ENCODE measurements at regions not wholly inside any gene's neighbourhood (a gene's known extent, or its start where the extent isn't known, plus 50 kb on each side); places are given as distances from the start of the nearest gene placed in this dataset.

DNA sequence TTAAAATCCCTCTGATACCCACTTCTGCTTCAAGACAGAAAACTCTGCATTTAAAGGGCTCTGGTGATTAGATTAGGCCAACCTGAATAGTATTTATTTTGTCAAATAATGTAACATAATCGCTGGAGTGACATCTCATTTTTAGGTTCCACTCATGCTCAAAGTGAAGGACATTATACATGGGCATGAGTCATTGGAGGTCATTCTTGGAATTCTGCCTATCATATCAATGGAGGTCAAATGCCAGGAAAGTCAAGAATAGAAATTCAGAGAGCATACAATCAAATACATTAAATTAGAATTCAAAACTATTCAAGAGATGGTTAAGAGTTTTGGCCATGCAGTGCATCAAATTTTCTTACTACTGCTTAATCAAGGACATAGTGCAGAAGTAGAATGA is 50.8 kb upstream of the PRSS1 start:
- H3K4me3 ChIP-seq, result no peak overlapping the region
- H3K27ac ChIP-seq, result no peak overlapping the region
- no peaks in the 10 kb centered on the region for H3K36me3 ChIP-seq
- no peaks in the 10 kb centered on the region for H3K9me3 ChIP-seq
- WGBS, 2 donors, result 88 to 89% methylated on average over 1 of the region's 1 CpG
- H3K27me3 ChIP-seq, result no peaks in the 10 kb centered on the region
- TF ChIP-seq EP300 (IDR thresholded peaks at IDR 0.05), result no peak
- no peak for TF ChIP-seq POLR2A (IDR thresholded peaks at IDR 0.05)
- TF ChIP-seq, protein P1, sequence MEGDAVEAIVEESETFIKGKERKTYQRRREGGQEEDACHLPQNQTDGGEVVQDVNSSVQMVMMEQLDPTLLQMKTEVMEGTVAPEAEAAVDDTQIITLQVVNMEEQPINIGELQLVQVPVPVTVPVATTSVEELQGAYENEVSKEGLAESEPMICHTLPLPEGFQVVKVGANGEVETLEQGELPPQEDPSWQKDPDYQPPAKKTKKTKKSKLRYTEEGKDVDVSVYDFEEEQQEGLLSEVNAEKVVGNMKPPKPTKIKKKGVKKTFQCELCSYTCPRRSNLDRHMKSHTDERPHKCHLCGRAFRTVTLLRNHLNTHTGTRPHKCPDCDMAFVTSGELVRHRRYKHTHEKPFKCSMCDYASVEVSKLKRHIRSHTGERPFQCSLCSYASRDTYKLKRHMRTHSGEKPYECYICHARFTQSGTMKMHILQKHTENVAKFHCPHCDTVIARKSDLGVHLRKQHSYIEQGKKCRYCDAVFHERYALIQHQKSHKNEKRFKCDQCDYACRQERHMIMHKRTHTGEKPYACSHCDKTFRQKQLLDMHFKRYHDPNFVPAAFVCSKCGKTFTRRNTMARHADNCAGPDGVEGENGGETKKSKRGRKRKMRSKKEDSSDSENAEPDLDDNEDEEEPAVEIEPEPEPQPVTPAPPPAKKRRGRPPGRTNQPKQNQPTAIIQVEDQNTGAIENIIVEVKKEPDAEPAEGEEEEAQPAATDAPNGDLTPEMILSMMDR (IDR thresholded peaks at IDR 0.05), result no peak
- no peaks in the 10 kb centered on the region for H3K4me1 ChIP-seq
- no peak for DNase-seq (ENCODE audit: low spot score in 2 of 2)

- DNase-seq (ENCODE audit: low spot score in 2 of 2), result no peak
- no peaks in the 10 kb centered on the region for H3K4me1 ChIP-seq
- no peak overlapping the region for H3K27ac ChIP-seq
- H3K36me3 ChIP-seq, result no peaks in the 10 kb centered on the region
- 24 to 36% methylated on average over 4 of the region's 4 CpGs for WGBS, 2 donors
- H3K9me3 ChIP-seq, result no peaks in the 10 kb centered on the region
- no peaks in the 10 kb centered on the region for H3K27me3 ChIP-seq
- no peak overlapping the region for H3K4me3 ChIP-seq
- TF ChIP-seq, protein P1 (IDR thresholded peaks at IDR 0.05), result no peak
- TF ChIP-seq EP300 (IDR thresholded peaks at IDR 0.05), result no peak
- TF ChIP-seq POLR2A (IDR thresholded peaks at IDR 0.05), result no peak
These were observed 52.0 kb upstream of the PRSS1 start for GRCh38 chr7:142697270-142697669.

GRCh38 chr7:142696456-142697179 is 52.7 kb upstream of the PRSS1 start:
- TF ChIP-seq POLR2A (IDR thresholded peaks at IDR 0.05) (no peak), EP300 (IDR thresholded peaks at IDR 0.05) (no peak)
- TF ChIP-seq, protein P1 (IDR thresholded peaks at IDR 0.05), result no peak
- H3K4me1 ChIP-seq, result no peaks in the 10 kb centered on the region
- no peak overlapping the region for H3K27ac ChIP-seq
- no peaks in the 10 kb centered on the region for H3K27me3 ChIP-seq
- H3K9me3 ChIP-seq, result no peaks in the 10 kb centered on the region
- H3K4me3 ChIP-seq, result no peak overlapping the region
- DNase-seq (ENCODE audit: low spot score in 2 of 2), result no peak
- no peaks in the 10 kb centered on the region for H3K36me3 ChIP-seq

DNA sequence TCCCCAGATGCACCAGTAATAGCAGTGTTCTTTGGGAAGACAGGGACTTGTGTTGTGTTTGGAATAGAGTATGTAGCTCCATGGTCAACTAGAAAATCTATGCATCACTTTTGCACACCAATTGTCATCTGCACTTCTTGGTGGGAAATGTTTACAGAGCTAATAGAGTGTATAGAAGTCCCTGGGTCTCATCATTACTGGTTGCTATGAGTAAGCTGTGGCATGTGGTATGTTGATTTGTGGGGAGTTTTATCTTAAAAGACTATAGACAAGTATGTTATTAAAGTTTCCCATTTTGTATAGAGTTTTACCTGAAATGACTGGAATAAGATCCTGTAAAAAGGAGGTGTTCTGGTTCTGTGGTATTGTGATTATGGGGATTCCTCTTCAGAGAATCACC is 55.4 kb upstream of the PRSS1 start:
- Histone ChIP-seq H3K4me3 (no peak overlapping the region), H3K9me3 (no peaks in the 10 kb centered on the region)
- no peak for TF ChIP-seq POLR2A (IDR thresholded peaks at IDR 0.05)
- no peak for TF ChIP-seq EP300 (IDR thresholded peaks at IDR 0.05)
- TF ChIP-seq, protein P1 (IDR thresholded peaks at IDR 0.05), result no peak

GRCh38 chr7:142690554-142691182 is 58.6 kb upstream of the PRSS1 start:
- no peaks in the 10 kb centered on the region for H3K27me3 ChIP-seq
- H3K4me3 ChIP-seq, result no peak overlapping the region
- no peak overlapping the region for H3K27ac ChIP-seq
- no peaks in the 10 kb centered on the region for H3K36me3 ChIP-seq
- no peak for DNase-seq (ENCODE audit: low spot score in 2 of 2)
- WGBS, 2 donors, result 85 to 89% methylated on average over 2 of the region's 2 CpGs
- H3K9me3 ChIP-seq, result no peaks in the 10 kb centered on the region
- no peak for TF ChIP-seq EP300 (IDR thresholded peaks at IDR 0.05)
- TF ChIP-seq POLR2A (IDR thresholded peaks at IDR 0.05), result no peak
- TF ChIP-seq, protein P1 (IDR thresholded peaks at IDR 0.05), result no peak
- H3K4me1 ChIP-seq, result no peaks in the 10 kb centered on the region

More for the DNA sequence above, 55.4 kb upstream of the PRSS1 start:
- no peak for DNase-seq (ENCODE audit: low spot score in 2 of 2)
- no peaks in the 10 kb centered on the region for H3K36me3 ChIP-seq
- no peaks in the 10 kb centered on the region for H3K27me3 ChIP-seq
- no peak overlapping the region for H3K27ac ChIP-seq
- no peaks in the 10 kb centered on the region for H3K4me1 ChIP-seq

Measured in tibial nerve (tissue), 4 donors.